ENCODE measurements at regions not wholly inside any gene's neighbourhood (a gene's known extent, or its start where the extent isn't known, plus 50 kb on each side); places are given as distances from the start of the nearest gene placed in this dataset.

DNA sequence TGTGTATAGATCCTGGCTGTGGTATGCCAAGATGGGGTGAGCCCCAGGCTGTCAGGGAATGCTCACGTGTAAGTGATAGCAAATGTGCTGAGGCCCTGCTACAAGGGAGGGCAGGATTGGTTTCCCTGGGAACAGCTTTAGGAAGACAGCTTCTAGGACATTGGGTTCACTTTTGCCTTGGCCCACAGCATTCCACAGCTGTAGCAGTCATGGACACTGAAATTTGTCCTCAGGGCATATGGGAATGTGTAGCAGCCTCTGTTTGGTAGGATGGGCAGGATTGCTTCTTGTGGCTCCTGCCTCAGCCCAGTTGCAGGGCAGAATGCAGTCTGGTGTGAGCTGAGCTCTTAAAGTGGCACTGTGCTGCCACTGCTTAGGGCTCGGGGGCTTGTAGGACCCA is 1061.7 kb upstream of the WWC1 start:
- TF ChIP-seq, protein P1, sequence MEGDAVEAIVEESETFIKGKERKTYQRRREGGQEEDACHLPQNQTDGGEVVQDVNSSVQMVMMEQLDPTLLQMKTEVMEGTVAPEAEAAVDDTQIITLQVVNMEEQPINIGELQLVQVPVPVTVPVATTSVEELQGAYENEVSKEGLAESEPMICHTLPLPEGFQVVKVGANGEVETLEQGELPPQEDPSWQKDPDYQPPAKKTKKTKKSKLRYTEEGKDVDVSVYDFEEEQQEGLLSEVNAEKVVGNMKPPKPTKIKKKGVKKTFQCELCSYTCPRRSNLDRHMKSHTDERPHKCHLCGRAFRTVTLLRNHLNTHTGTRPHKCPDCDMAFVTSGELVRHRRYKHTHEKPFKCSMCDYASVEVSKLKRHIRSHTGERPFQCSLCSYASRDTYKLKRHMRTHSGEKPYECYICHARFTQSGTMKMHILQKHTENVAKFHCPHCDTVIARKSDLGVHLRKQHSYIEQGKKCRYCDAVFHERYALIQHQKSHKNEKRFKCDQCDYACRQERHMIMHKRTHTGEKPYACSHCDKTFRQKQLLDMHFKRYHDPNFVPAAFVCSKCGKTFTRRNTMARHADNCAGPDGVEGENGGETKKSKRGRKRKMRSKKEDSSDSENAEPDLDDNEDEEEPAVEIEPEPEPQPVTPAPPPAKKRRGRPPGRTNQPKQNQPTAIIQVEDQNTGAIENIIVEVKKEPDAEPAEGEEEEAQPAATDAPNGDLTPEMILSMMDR (IDR thresholded peaks at IDR 0.05; ENCODE audit: extremely low read depth in 1 of 2, insufficient read depth in 1 of 2, low read depth in 1 of 2, low read length in 2 of 2), result no peak
- TF ChIP-seq POLR2AphosphoS5 (IDR thresholded peaks at IDR 0.05; ENCODE audit: insufficient read depth, low read depth, low read length) (no peak), EZH2 (IDR thresholded peaks at IDR 0.05; ENCODE audit: borderline replicate concordance, low read depth, low read length, severe bottlenecking) (no peak), POLR2A (IDR thresholded peaks at IDR 0.05; ENCODE audit: low read depth, low read length) (no peak), JUN (IDR thresholded peaks at IDR 0.05; ENCODE audit: borderline replicate concordance, insufficient read depth, insufficient read length, low read depth) (no peak)

All from endothelial cell of umbilical vein (primary cell).